ENCODE measurements at regions not wholly inside any gene's neighbourhood (a gene's known extent, or its start where the extent isn't known, plus 50 kb on each side); places are given as distances from the start of the nearest gene placed in this dataset.
A peak's percentile ranks its signal among the peaks of the same experiment; 100 is the strongest.

- intact Hi-C loops (cut with DNase I, micrococcal nuclease): no loop called here
- no peak for ATAC-seq
These were observed 821.9 kb upstream of the SLC35B3 start for GRCh38 chr6:9257215-9257614.

GRCh38 chr6:9254251-9254650 is 818.9 kb upstream of the SLC35B3 start:
- no peaks in the 10 kb centered on the region for H3K36me3 ChIP-seq (ENCODE audit: low read depth)
- TF ChIP-seq, protein P1, sequence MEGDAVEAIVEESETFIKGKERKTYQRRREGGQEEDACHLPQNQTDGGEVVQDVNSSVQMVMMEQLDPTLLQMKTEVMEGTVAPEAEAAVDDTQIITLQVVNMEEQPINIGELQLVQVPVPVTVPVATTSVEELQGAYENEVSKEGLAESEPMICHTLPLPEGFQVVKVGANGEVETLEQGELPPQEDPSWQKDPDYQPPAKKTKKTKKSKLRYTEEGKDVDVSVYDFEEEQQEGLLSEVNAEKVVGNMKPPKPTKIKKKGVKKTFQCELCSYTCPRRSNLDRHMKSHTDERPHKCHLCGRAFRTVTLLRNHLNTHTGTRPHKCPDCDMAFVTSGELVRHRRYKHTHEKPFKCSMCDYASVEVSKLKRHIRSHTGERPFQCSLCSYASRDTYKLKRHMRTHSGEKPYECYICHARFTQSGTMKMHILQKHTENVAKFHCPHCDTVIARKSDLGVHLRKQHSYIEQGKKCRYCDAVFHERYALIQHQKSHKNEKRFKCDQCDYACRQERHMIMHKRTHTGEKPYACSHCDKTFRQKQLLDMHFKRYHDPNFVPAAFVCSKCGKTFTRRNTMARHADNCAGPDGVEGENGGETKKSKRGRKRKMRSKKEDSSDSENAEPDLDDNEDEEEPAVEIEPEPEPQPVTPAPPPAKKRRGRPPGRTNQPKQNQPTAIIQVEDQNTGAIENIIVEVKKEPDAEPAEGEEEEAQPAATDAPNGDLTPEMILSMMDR (IDR thresholded peaks at IDR 0.05): no peak
- H3K4me1 ChIP-seq (ENCODE audit: low read depth): no peaks in the 10 kb centered on the region
- ATAC-seq: no peak
- no peaks in the 10 kb centered on the region for H3K9me3 ChIP-seq
- H3K4me3 ChIP-seq: no peak overlapping the region
- intact Hi-C loops (cut with DNase I, micrococcal nuclease): no loop called here
- no peak for DNase-seq

More at GRCh38 chr6:9257215-9257614, 821.9 kb upstream of the SLC35B3 start:
- Histone ChIP-seq H3K9me3 (peaks cover 8% of the 10 kb centered on the region), H3K4me1 (ENCODE audit: low read depth) (no peaks in the 10 kb centered on the region), H3K36me3 (ENCODE audit: low read depth) (no peaks in the 10 kb centered on the region), H3K4me3 (no peak overlapping the region)
- TF ChIP-seq, protein P1 (IDR thresholded peaks at IDR 0.05): no peak
- no peak for DNase-seq

DNA sequence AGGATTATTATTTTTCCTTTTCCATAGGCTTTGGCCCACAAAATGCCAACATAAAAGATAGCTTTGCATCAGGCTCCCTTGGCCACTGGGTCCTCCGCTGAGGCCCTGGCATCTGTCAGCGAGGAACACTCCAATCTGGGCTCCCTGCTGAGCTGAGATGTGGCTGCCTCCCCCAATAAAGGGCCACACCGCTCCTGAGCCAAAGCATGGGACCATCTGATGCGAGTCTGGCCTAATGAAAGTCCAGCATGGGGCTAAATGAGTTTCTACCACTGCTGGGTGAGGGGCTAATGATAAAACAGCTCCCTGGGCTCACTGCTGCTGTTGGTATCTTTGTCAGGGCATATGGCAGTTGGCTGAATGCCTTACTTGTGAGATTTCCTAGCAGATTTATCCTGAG is 817.5 kb upstream of the SLC35B3 start:
- no peak for ATAC-seq
- no peaks in the 10 kb centered on the region for H3K4me1 ChIP-seq (ENCODE audit: low read depth)
- no peak for DNase-seq
- H3K9me3 ChIP-seq: no peaks in the 10 kb centered on the region
- no peak overlapping the region for H3K4me3 ChIP-seq
- intact Hi-C loops (cut with DNase I, micrococcal nuclease): no loop called here
- H3K36me3 ChIP-seq (ENCODE audit: low read depth): no peaks in the 10 kb centered on the region
- TF ChIP-seq, protein P1 (IDR thresholded peaks at IDR 0.05): no peak

DNA sequence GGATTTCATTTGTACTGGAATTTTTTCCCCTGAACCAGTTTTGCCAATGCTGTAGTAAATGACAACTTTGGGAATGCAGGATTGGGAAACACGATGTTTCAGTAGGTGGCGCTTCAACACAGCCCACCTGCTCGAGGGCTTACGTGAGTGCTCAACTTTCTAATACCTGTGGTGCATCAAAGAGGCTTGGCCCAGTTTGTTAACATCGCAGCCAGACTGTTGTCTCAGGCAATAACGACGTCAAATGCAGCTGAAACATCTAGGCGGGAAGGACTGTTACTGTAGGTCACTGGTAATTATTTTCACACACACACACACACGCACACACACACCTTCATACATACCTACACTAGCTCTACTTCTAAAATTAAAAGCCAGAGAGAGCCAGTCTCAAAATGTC is 815.5 kb upstream of the SLC35B3 start:
- Histone ChIP-seq H3K9me3 (no peaks in the 10 kb centered on the region), H3K36me3 (ENCODE audit: low read depth) (no peaks in the 10 kb centered on the region), H3K4me3 (no peak overlapping the region), H3K4me1 (ENCODE audit: low read depth) (no peaks in the 10 kb centered on the region)
- intact Hi-C loops (cut with DNase I, micrococcal nuclease): no loop called here
- DNase-seq: peak in 2 of 3 donors; percentile 23 to 60
- ATAC-seq: peak; percentile 29
- TF ChIP-seq, protein P1 (IDR thresholded peaks at IDR 0.05): no peak

DNA sequence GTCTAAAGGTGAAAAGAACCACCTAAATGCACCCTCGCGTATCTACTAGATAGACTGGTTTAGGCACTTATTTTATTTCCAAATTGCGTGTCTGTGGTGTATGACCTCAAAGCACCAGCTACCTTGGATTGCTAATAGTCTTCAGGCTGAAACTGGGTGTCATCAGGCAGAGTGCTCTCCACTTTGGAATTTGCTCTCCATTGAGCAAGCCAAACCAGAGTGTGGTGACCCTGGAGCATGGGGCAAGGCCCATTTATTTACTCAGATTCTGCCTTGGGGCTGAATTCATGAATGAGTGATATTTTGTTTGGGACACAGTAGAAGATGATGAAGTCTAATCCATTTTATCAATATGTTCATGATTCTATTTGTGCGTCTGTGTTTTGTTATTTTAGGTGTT is 812.8 kb upstream of the SLC35B3 start:
- no peaks in the 10 kb centered on the region for H3K4me1 ChIP-seq (ENCODE audit: low read depth)
- no peak overlapping the region for H3K4me3 ChIP-seq
- intact Hi-C loops (cut with DNase I, micrococcal nuclease): no loop called here
- no peak for ATAC-seq
- TF ChIP-seq, protein P1 (IDR thresholded peaks at IDR 0.05): no peak
- no peaks in the 10 kb centered on the region for H3K36me3 ChIP-seq (ENCODE audit: low read depth)
- no peak for DNase-seq
- H3K9me3 ChIP-seq: no peaks in the 10 kb centered on the region

GRCh38 chr6:9240861-9241260 is 805.5 kb upstream of the SLC35B3 start:
- Histone ChIP-seq H3K9me3 (no peaks in the 10 kb centered on the region), H3K4me1 (ENCODE audit: low read depth) (no peaks in the 10 kb centered on the region), H3K36me3 (ENCODE audit: low read depth) (no peaks in the 10 kb centered on the region), H3K4me3 (no peak overlapping the region)
- TF ChIP-seq, protein P1 (IDR thresholded peaks at IDR 0.05): no peak
- no peak for DNase-seq
- intact Hi-C loops (cut with DNase I, micrococcal nuclease): no loop called here
- no peak for ATAC-seq
